ENCODE measurements at regions not wholly inside any gene's neighbourhood (a gene's known extent, or its start where the extent isn't known, plus 50 kb on each side); places are given as distances from the start of the nearest gene placed in this dataset.

- Mint-ChIP-seq H3K4me1 (ENCODE audit: low read depth, unreplicated experiment) (no peaks in the 10 kb centered on the region), H3K27me3 (ENCODE audit: unreplicated experiment) (no peaks in the 10 kb centered on the region), H3K27ac (ENCODE audit: unreplicated experiment) (no peak overlapping the region), H3K36me3 (ENCODE audit: insufficient read depth, unreplicated experiment) (no peaks in the 10 kb centered on the region), H3K9me3 (ENCODE audit: low read depth, unreplicated experiment) (peaks cover 10% of the 10 kb centered on the region), H3K4me3 (ENCODE audit: low read depth, unreplicated experiment) (no peak overlapping the region)
- BruUV-seq (replicated peaks), result no TSS peak
- TF ChIP-seq, protein P1, sequence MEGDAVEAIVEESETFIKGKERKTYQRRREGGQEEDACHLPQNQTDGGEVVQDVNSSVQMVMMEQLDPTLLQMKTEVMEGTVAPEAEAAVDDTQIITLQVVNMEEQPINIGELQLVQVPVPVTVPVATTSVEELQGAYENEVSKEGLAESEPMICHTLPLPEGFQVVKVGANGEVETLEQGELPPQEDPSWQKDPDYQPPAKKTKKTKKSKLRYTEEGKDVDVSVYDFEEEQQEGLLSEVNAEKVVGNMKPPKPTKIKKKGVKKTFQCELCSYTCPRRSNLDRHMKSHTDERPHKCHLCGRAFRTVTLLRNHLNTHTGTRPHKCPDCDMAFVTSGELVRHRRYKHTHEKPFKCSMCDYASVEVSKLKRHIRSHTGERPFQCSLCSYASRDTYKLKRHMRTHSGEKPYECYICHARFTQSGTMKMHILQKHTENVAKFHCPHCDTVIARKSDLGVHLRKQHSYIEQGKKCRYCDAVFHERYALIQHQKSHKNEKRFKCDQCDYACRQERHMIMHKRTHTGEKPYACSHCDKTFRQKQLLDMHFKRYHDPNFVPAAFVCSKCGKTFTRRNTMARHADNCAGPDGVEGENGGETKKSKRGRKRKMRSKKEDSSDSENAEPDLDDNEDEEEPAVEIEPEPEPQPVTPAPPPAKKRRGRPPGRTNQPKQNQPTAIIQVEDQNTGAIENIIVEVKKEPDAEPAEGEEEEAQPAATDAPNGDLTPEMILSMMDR (IDR thresholded peaks at IDR 0.05; ENCODE audit: unreplicated experiment), result no peak
- CTCF ChIA-PET, result no interaction called here
- no peak for DNase-seq
- intact Hi-C loops (cut with micrococcal nuclease; ENCODE audit: unreplicated experiment), result no loop called here
Measured at GRCh38 chr2:104599787-104600510, 254.0 kb upstream of the POU3F3 start.

DNA sequence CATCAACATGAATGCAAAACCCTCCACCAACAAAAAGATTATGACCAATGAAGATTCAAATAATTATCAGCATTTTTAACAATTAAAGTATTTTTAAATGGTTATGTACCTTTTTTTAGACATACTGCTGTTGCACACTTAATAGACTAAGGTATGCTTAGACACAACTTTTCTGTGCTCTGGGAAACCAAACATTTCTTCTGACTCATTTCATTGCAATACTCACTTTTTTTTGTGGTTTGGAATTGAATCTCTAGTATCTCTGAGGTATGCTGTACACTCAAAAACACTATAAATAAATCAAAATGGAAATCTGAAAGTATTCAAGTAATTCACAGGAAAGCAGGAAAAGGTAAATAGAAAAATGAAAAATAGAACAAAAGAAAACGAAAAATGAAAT, 247.9 kb upstream of the POU3F3 start:
- no peaks in the 10 kb centered on the region for H3K36me3 Mint-ChIP-seq (ENCODE audit: insufficient read depth, unreplicated experiment)
- no peak overlapping the region for H3K27ac Mint-ChIP-seq (ENCODE audit: unreplicated experiment)
- peaks cover 15% of the 10 kb centered on the region for H3K9me3 Mint-ChIP-seq (ENCODE audit: low read depth, unreplicated experiment)
- no TSS peak for BruUV-seq (replicated peaks)
- CTCF ChIA-PET, result no interaction called here
- H3K27me3 Mint-ChIP-seq (ENCODE audit: unreplicated experiment), result no peaks in the 10 kb centered on the region
- TF ChIP-seq, protein P1 (IDR thresholded peaks at IDR 0.05; ENCODE audit: unreplicated experiment), result no peak
- no peak overlapping the region for H3K4me3 Mint-ChIP-seq (ENCODE audit: low read depth, unreplicated experiment)
- no peak for DNase-seq
- H3K4me1 Mint-ChIP-seq (ENCODE audit: low read depth, unreplicated experiment), result no peaks in the 10 kb centered on the region
- intact Hi-C loops (cut with micrococcal nuclease; ENCODE audit: unreplicated experiment), result no loop called here

DNA sequence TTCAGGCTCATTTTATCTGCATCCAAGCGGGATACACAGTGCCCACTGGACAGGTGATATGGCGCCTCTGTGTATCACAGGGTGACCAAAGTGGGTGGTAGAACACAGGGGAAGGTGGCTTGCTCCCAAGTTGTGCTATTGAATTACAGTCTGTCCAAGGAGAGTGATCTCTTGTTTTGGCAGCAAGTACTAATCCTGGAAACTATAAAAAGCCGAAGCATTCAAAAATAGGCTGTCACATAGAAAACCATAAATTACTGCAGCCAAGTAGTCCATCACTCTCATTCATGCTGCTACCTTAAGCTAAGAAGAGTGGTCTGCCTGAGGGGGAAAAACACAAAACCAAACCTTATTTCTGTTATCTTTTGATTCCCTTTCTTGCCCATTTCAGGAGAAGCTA, 237.1 kb upstream of the POU3F3 start:
- Mint-ChIP-seq H3K4me1 (ENCODE audit: low read depth, unreplicated experiment) (no peaks in the 10 kb centered on the region), H3K27me3 (ENCODE audit: unreplicated experiment) (no peaks in the 10 kb centered on the region), H3K27ac (ENCODE audit: unreplicated experiment) (no peak overlapping the region), H3K36me3 (ENCODE audit: insufficient read depth, unreplicated experiment) (no peaks in the 10 kb centered on the region), H3K4me3 (ENCODE audit: low read depth, unreplicated experiment) (no peak overlapping the region), H3K9me3 (ENCODE audit: low read depth, unreplicated experiment) (peaks cover 8% of the 10 kb centered on the region)
- TF ChIP-seq, protein P1 (IDR thresholded peaks at IDR 0.05; ENCODE audit: unreplicated experiment), result no peak
- CTCF ChIA-PET, result no interaction called here
- BruUV-seq (replicated peaks), result no TSS peak
- no peak for DNase-seq
- intact Hi-C loops (cut with micrococcal nuclease; ENCODE audit: unreplicated experiment), result no loop called here

DNA sequence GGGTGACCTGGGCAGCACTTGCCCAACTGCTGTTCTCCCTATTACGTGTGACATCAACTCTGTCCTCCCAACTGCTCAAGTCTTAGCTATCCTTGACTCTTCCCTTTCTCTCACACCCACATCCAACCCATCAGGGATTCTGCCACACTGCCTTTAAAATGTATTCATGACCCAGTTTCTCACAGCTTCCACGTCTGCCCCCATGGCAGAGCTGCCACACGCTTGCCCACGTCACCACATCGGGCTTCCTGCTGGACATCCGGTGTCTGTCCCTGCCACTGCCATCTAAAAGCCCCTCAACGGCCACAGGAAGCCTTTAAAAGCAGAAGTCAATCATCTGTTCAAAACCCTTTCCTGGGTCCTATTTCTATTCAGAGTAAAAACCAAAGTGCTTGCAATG, 233.1 kb upstream of the POU3F3 start:
- Mint-ChIP-seq H3K9me3 (ENCODE audit: low read depth, unreplicated experiment) (peaks cover 6% of the 10 kb centered on the region), H3K4me1 (ENCODE audit: low read depth, unreplicated experiment) (no peaks in the 10 kb centered on the region), H3K36me3 (ENCODE audit: insufficient read depth, unreplicated experiment) (no peaks in the 10 kb centered on the region), H3K4me3 (ENCODE audit: low read depth, unreplicated experiment) (no peak overlapping the region), H3K27ac (ENCODE audit: unreplicated experiment) (no peak overlapping the region), H3K27me3 (ENCODE audit: unreplicated experiment) (no peaks in the 10 kb centered on the region)
- DNase-seq, result no peak
- intact Hi-C loops (cut with micrococcal nuclease; ENCODE audit: unreplicated experiment), result no loop called here
- BruUV-seq (replicated peaks), result no TSS peak
- TF ChIP-seq, protein P1 (IDR thresholded peaks at IDR 0.05; ENCODE audit: unreplicated experiment), result no peak
- CTCF ChIA-PET, result interaction anchor here (0.5 kb wide), 1 partner anchor 1735 kb away, joined by 4 read pairs; no protein-coding TSS in a partner anchor

Data from Calu3 (cell line).